K562 (cell line): ENCODE measurements at regions not wholly inside any gene's neighbourhood (a gene's known extent, or its start where the extent isn't known, plus 50 kb on each side); places are given as distances from the start of the nearest gene placed in this dataset.

Experiments
- ATAC-seq: fragments of 200-7000 bp; cut with Tn5 transposase; 3 replicates; pipeline ENCODE4 v1.9.1; 2020; ENCODE audit warnings: moderate library complexity
- BruUV-seq: library from RNA; stranded (reverse); fragments of 400-500 nt; replicated peaks from 2 replicates; lab custom pipeline; 2021; lab: Mats Ljungman, UMichigan
- CTCF ChIA-PET: fragments of 300-600 bp; formaldehyde crosslinking; extraction: SDS; loops from one replicate; lab custom pipeline; 2021; ENCODE audit warnings: low intra/inter-chr PET ratio; lab: Yijun Ruan, JAX
- POLR2A ChIA-PET: fragments of 300-600, 350-650 bp; sonication (Branson Sonifier 250); formaldehyde crosslinking; extraction: SDS; loops from one replicate; lab custom pipeline; 2021; ENCODE audit warnings: antibody characterized with exemption, inconsistent platforms; lab: Yijun Ruan, JAX
- DNase-seq, 4 experiments: peaks; one replicate each; pipeline versions ENCODE4 v3.0.0 to v3.0.0-alpha.2; 2011 to 2018; ENCODE audit warnings: low spot score in 3 of 4, mixed read lengths in 3 of 4; ENCODE audit errors: extremely low read depth in 1 of 4
- FAIRE-seq: peaks from 2 replicates; lab custom pipeline; 2011; peaks lifted over from hg19 to GRCh38; lab: Jason Lieb, UNC
- H2AFZ ChIP-seq: 2 replicates; pipeline ENCODE4 v1.6.0; 2011; ENCODE audit warnings: low read depth, low read length, control low read depth, inconsistent platforms
- H3K27ac ChIP-seq: fragments of 200-600 bp; 3 replicates; pipeline ENCODE4 v1.8.0; 2011; ENCODE audit warnings: low read depth, mild to moderate bottlenecking, control low read depth, inconsistent platforms, low read length, moderate library complexity, mixed read lengths; ENCODE audit errors: extremely low read depth
- H3K27me3 ChIP-seq, 2 experiments: fragments of 300-600 bp in 1 of 2; 2 replicates in 1 of 2; 3 replicates in 1 of 2; pipeline versions ENCODE4 v1.6.0 to v1.8.0; 2011; ENCODE audit warnings: inconsistent platforms in 2 of 2, low read length in 2 of 2, mild to moderate bottlenecking in 1 of 2, mixed read lengths in 1 of 2, moderate library complexity in 1 of 2; ENCODE audit not compliant: control insufficient read depth in 2 of 2, insufficient read depth in 2 of 2
- H3K36me3 ChIP-seq: fragments of 300-600 bp; 3 replicates; pipeline ENCODE4 v1.8.0; 2011; ENCODE audit warnings: mild to moderate bottlenecking, low read length, inconsistent platforms; ENCODE audit not compliant: control insufficient read depth, insufficient read depth
- H3K4me1 ChIP-seq, 2 experiments: fragments of 200-600 bp in 1 of 2; replicated peaks in 1 of 2; 2 replicates in 1 of 2; 3 replicates in 1 of 2; pipeline versions ENCODE4 v1.5.1 to v1.8.0; 2011; ENCODE audit warnings: inconsistent platforms in 2 of 2, low read length in 2 of 2, mild to moderate bottlenecking in 1 of 2, mixed read lengths in 1 of 2, moderate library complexity in 1 of 2; ENCODE audit not compliant: control insufficient read depth in 2 of 2, insufficient read depth in 2 of 2
- H3K4me2 ChIP-seq: 2 replicates; pipeline ENCODE4 v1.6.1; 2011; ENCODE audit warnings: low read length, control low read depth, inconsistent platforms, mixed read lengths; ENCODE audit not compliant: insufficient read depth
- H3K4me3 ChIP-seq: fragments of 200-600 bp; sonication (generic), shearing (Covaris generic); 2 replicates; pipeline ENCODE4 v1.5.1; 2016; ENCODE audit warnings: control low read depth, inconsistent platforms
- H3K79me2 ChIP-seq: fragments of 200-600 bp; 3 replicates; pipeline ENCODE4 v1.8.0; 2011; ENCODE audit warnings: low read length, inconsistent platforms; ENCODE audit not compliant: control insufficient read depth, insufficient read depth
- H3K9ac ChIP-seq, 2 experiments: 2 replicates each; pipeline versions ENCODE4 v1.6.0 to v1.6.1; 2011; ENCODE audit warnings: low read depth in 2 of 2, low read length in 2 of 2, control low read depth in 1 of 2, inconsistent platforms in 1 of 2, mild to moderate bottlenecking in 1 of 2, mixed read lengths in 1 of 2; ENCODE audit not compliant: insufficient read depth in 1 of 2
- H3K9me1 ChIP-seq: one replicate; pipeline ENCODE4 v1.6.0; 2011; ENCODE audit warnings: inconsistent platforms, mild to moderate bottlenecking, low read length, moderate library complexity; ENCODE audit not compliant: control insufficient read depth, insufficient read depth
- H3K9me3 ChIP-seq: replicated peaks from 2 replicates; pipeline ENCODE4 v1.5.1; 2011; ENCODE audit warnings: low read depth, low read length, inconsistent platforms; ENCODE audit not compliant: control insufficient read depth, insufficient read depth
- H4K20me1 ChIP-seq: replicated peaks from 2 replicates; pipeline ENCODE4 v1.6.1; 2011; ENCODE audit warnings: low read length, inconsistent platforms, mixed read lengths; ENCODE audit not compliant: control insufficient read depth, insufficient read depth
- BRF2 ChIP-seq: IDR thresholded peaks from 3 replicates; pipeline ENCODE4 v1.6.1; 2011; ENCODE audit warnings: borderline replicate concordance, mild to moderate bottlenecking; ENCODE audit not compliant: insufficient read length, insufficient read depth
- COPS2 ChIP-seq: fragments of 450-650 bp; conservative IDR thresholded peaks from 2 replicates; pipeline ENCODE4 v1.6.1; 2016; ENCODE audit warnings: mild to moderate bottlenecking, moderate library complexity
- CREB3 ChIP-seq: fragments of 450-650 bp; conservative IDR thresholded peaks from 2 replicates; pipeline ENCODE4 v1.6.1; 2016; ENCODE audit warnings: missing genetic modification characterization, low read depth, mild to moderate bottlenecking, missing compliant biosample characterization, moderate library complexity
- E2F3 ChIP-seq: fragments of 250-450 bp; sonication (Bioruptor Pico); IDR thresholded peaks from 2 replicates; pipeline ENCODE4 v1.4.0; 2020; ENCODE audit warnings: mild to moderate bottlenecking
- KLF10 ChIP-seq: fragments of 250-450 bp; sonication (Bioruptor Pico); IDR thresholded peaks from 2 replicates; pipeline ENCODE4 v1.6.1; 2021; ENCODE audit warnings: matching md5 sums
- KLF6 ChIP-seq: fragments of 250-450 bp; sonication (Bioruptor Pico); IDR thresholded peaks from 2 replicates; pipeline ENCODE4 v1.4.0; 2020; ENCODE audit warnings: mild to moderate bottlenecking, moderate library complexity, borderline replicate concordance
- NBN ChIP-seq: fragments of 450-650 bp; IDR thresholded peaks from 2 replicates; pipeline ENCODE4 v1.6.1; 2016; ENCODE audit warnings: low read depth, mild to moderate bottlenecking
- POU5F1 ChIP-seq: fragments of 150-350 bp; IDR thresholded peaks from 2 replicates; pipeline ENCODE4 v1.6.1; 2014; ENCODE audit warnings: borderline replicate concordance, low read length, low read depth, mild to moderate bottlenecking; ENCODE audit not compliant: partially characterized antibody
- PRMT5 ChIP-seq: sonication (generic); formaldehyde crosslinking; IDR thresholded peaks from 2 replicates; pipeline ENCODE4 v1.5.0; 2020; ENCODE audit warnings: missing genetic modification reagents
- SIX5 ChIP-seq, 2 experiments: IDR thresholded peaks; 2 replicates each; pipeline ENCODE4 v1.6.1; 2011; ENCODE audit warnings: low read length in 2 of 2, borderline replicate concordance in 1 of 2, low read depth in 1 of 2, mild to moderate bottlenecking in 1 of 2, moderate library complexity in 1 of 2; ENCODE audit not compliant: insufficient read depth in 1 of 2
- TCF7 ChIP-seq: sonication (generic); IDR thresholded peaks from 2 replicates; pipeline ENCODE4 v1.6.1; 2016; ENCODE audit warnings: antibody characterized with exemption, borderline replicate concordance
- THAP7 ChIP-seq: fragments of 250-450 bp; sonication (Bioruptor Pico); IDR thresholded peaks from 2 replicates; pipeline ENCODE4 v1.5.0; 2021
- THRB ChIP-seq: fragments of 450-650 bp; formaldehyde crosslinking; conservative IDR thresholded peaks from 2 replicates; pipeline ENCODE4 v1.4.0; 2022; ENCODE audit warnings: mild to moderate bottlenecking, missing genetic modification characterization
- VEZF1 ChIP-seq: fragments of 200-800 bp; sonication (Bioruptor generic); IDR thresholded peaks from 2 replicates; pipeline ENCODE4 v1.6.1; 2017; ENCODE audit warnings: missing genetic modification characterization, missing compliant biosample characterization
- ZNF12 ChIP-seq: sonication (generic); formaldehyde crosslinking; IDR thresholded peaks from 2 replicates; pipeline ENCODE4 v1.4.0; 2020; ENCODE audit warnings: mild to moderate bottlenecking, missing genetic modification reagents
- ZNF699 ChIP-seq: fragments of 250-450 bp; sonication (Bioruptor Pico); IDR thresholded peaks from 2 replicates; pipeline ENCODE4 v1.8.0; 2021; ENCODE audit warnings: mild to moderate bottlenecking, moderate library complexity; ENCODE audit not compliant: insufficient replicate concordance
- ZNF79 ChIP-seq: fragments of 250-450 bp; sonication (Bioruptor Pico); IDR thresholded peaks from 2 replicates; pipeline ENCODE4 v1.4.0; 2020; ENCODE audit warnings: low read depth, mild to moderate bottlenecking, moderate library complexity
- WGBS: fragments of 100-300 bp; shearing (Covaris generic); methylation state at CpG from one replicate; pipeline ENCODE4 v1.1.6; 2016; ENCODE audit warnings: low coverage, mixed read lengths; ENCODE audit not compliant: insufficient coverage; ENCODE audit errors: missing lambda C conversion rate; 5-methylcytosine and 5-hydroxymethylcytosine counted together
- in situ Hi-C: fragments of 300-500 bp; cut with MboI; formaldehyde crosslinking; loops from 4 replicates; pipeline ENCODE4 v1.15.0; 2018; ENCODE audit warnings: inconsistent platforms, mixed read lengths
- intact Hi-C: fragments of 100-400 bp; cut with micrococcal nuclease; formaldehyde crosslinking; loops from 2 replicates; pipeline ENCODE4 v1.14.2; 2022

GRCh38 chr12:87820524-87821202 lies 208.5 kb downstream of the C12orf50 start:
- 0% methylated on average over 6 of the region's 6 CpGs for WGBS
- no peak overlapping the region for H3K4me2 ChIP-seq
- no peak overlapping the region for H3K27ac ChIP-seq
- H3K36me3 ChIP-seq, result no peaks in the 10 kb centered on the region
- no peak for ATAC-seq
- H3K9me3 ChIP-seq, result no peaks in the 10 kb centered on the region
- no peaks in the 10 kb centered on the region for H4K20me1 ChIP-seq
- H3K4me3 ChIP-seq, result no peak overlapping the region
- no peaks in the 10 kb centered on the region for H3K9me1 ChIP-seq
- ChIA-PET POLR2A (no interaction called here), CTCF (no interaction called here)
- intact Hi-C loops, result no loop called here
- no peak overlapping the region for H3K9ac ChIP-seq
- H3K79me2 ChIP-seq, result no peaks in the 10 kb centered on the region
- no peaks in the 10 kb centered on the region for H3K4me1 ChIP-seq
- no peak for DNase-seq
- in situ Hi-C loops, result no loop called here
- FAIRE-seq, result no peak
- no TSS peak for BruUV-seq
- H3K27me3 ChIP-seq, result no peaks in the 10 kb centered on the region
- H2AFZ ChIP-seq, result no peak overlapping the region
- no peak for TF ChIP-seq KLF6 (CRISPR knock-in tag)
- TF ChIP-seq CREB3 (tag), result no peak
- TF ChIP-seq VEZF1 (CRISPR knock-in tag), result no peak
- no peak for TF ChIP-seq PRMT5 (CRISPR knock-in tag)
- no peak for TF ChIP-seq TCF7
- no peak for TF ChIP-seq THAP7
- TF ChIP-seq BRF2, result no peak
- TF ChIP-seq KLF10 (CRISPR knock-in tag), result no peak
- no peak for TF ChIP-seq ZNF79 (CRISPR knock-in tag)
- no peak for TF ChIP-seq THRB (CRISPR knock-in tag)
- no peak for TF ChIP-seq NBN
- TF ChIP-seq E2F3, result no peak
- no peak for TF ChIP-seq SIX5 (IDR thresholded peaks at IDR 0.05; ENCODE audit: borderline replicate concordance in 1 of 2, insufficient read depth in 1 of 2, low read depth in 1 of 2, low read length in 2 of 2)
- no peak for TF ChIP-seq ZNF699 (CRISPR knock-in tag)
- no peak for TF ChIP-seq ZNF12 (CRISPR knock-in tag)
- TF ChIP-seq COPS2, result no peak
- TF ChIP-seq POU5F1, result no peak
